GM19023 (cell line): ENCODE measurements at regions not wholly inside any gene's neighbourhood (a gene's known extent, or its start where the extent isn't known, plus 50 kb on each side); places are given as distances from the start of the nearest gene placed in this dataset.
"Not testable (repeated sequence)": the region's sequence is repeated elsewhere in the genome, so short reads cannot be mapped to it uniquely, and the experiment has no call there.

Source experiments
- ATAC-seq: cut with Tn5 transposase; IDR thresholded peaks from one replicate; pipeline ENCODE4 v1.9.1; 2021; ENCODE audit warnings: mild to moderate bottlenecking, moderate library complexity; ENCODE audit not compliant: unreplicated experiment

- ATAC-seq = no peak
These were observed 97.2 kb upstream of the KITLG start for GRCh38 chr12:88677464-88677863.

- not testable (repeated sequence) for ATAC-seq
These were observed 87.3 kb upstream of the KITLG start for GRCh38 chr12:88667615-88668014.

GRCh38 chr12:88665071-88665470 is 84.8 kb upstream of the KITLG start:
- no peak for ATAC-seq

- ATAC-seq = no peak
These were observed 82.7 kb upstream of the KITLG start for GRCh38 chr12:88662961-88663360.

- no peak for ATAC-seq
These were observed 81.8 kb upstream of the KITLG start for GRCh38 chr12:88662093-88662492.

GRCh38 chr12:88658009-88658408 is 77.7 kb upstream of the KITLG start:
- ATAC-seq = no peak

- no peak for ATAC-seq
These were observed 70.4 kb upstream of the KITLG start for GRCh38 chr12:88650715-88651114.

- ATAC-seq = no peak
These were observed 68.4 kb upstream of the KITLG start for GRCh38 chr12:88648625-88649024.

- ATAC-seq = no peak
These were observed 66.6 kb upstream of the KITLG start for GRCh38 chr12:88646824-88647223.

- no peak for ATAC-seq
These were observed 65.5 kb upstream of the KITLG start for GRCh38 chr12:88645816-88646215.

- ATAC-seq = no peak
These were observed 64.9 kb upstream of the KITLG start for GRCh38 chr12:88644946-88645702.

GRCh38 chr12:88643685-88644084 is 63.4 kb upstream of the KITLG start:
- no peak for ATAC-seq

- no peak for ATAC-seq
These were observed 62.6 kb upstream of the KITLG start for GRCh38 chr12:88642675-88643431.

- ATAC-seq = no peak
These were observed 58.9 kb upstream of the KITLG start for GRCh38 chr12:88638966-88639760.

- no peak for ATAC-seq
These were observed 58.1 kb upstream of the KITLG start for GRCh38 chr12:88638388-88638787.

- ATAC-seq = no peak
These were observed 53.7 kb upstream of the KITLG start for GRCh38 chr12:88634008-88634407.

GRCh38 chr12:88633312-88633711 is 53.0 kb upstream of the KITLG start:
- ATAC-seq = no peak

- no peak for ATAC-seq
These were observed 50.3 kb upstream of the KITLG start for GRCh38 chr12:88630561-88630960.
